ENCODE measurements at regions not wholly inside any gene's neighbourhood (a gene's known extent, or its start where the extent isn't known, plus 50 kb on each side); places are given as distances from the start of the nearest gene placed in this dataset.
A peak's percentile ranks its signal among the peaks of the same experiment; 100 is the strongest.

GRCh38 chr10:94085766-94086437, 92.2 kb downstream of the PLCE1 start:
- DNase-seq = peak in 1 of 56 donors; percentile 11

GRCh38 chr10:94088926-94089381, 95.2 kb downstream of the PLCE1 start:
- no peak for DNase-seq

GRCh38 chr10:94091649-94092048, 97.9 kb downstream of the PLCE1 start:
- no peak for DNase-seq

- no peak for DNase-seq
Observed at GRCh38 chr10:94092848-94093247, 99.1 kb downstream of the PLCE1 start.

GRCh38 chr10:94093286-94093905, 99.7 kb downstream of the PLCE1 start:
- no peak for DNase-seq

- no peak for DNase-seq
Observed at GRCh38 chr10:94094540-94094939, 100.8 kb downstream of the PLCE1 start.

GRCh38 chr10:94097656-94098055, 103.9 kb downstream of the PLCE1 start:
- DNase-seq = no peak

- no peak for DNase-seq
Observed at GRCh38 chr10:94098896-94099295, 105.2 kb downstream of the PLCE1 start.

GRCh38 chr10:94101894-94102293, 108.2 kb downstream of the PLCE1 start:
- no peak for DNase-seq

GRCh38 chr10:94102436-94102835, 108.7 kb downstream of the PLCE1 start:
- DNase-seq = no peak

GRCh38 chr10:94103192-94103591, 109.5 kb downstream of the PLCE1 start:
- no peak for DNase-seq

- DNase-seq = no peak
Observed at GRCh38 chr10:94103801-94104221, 110.1 kb downstream of the PLCE1 start.

- DNase-seq = no peak
Observed at GRCh38 chr10:94104316-94105000, 110.7 kb downstream of the PLCE1 start.

- no peak for DNase-seq
Observed at GRCh38 chr10:94105226-94105625, 111.5 kb downstream of the PLCE1 start.

GRCh38 chr10:94107191-94107590, 113.5 kb downstream of the PLCE1 start:
- no peak for DNase-seq

GRCh38 chr10:94108200-94108599, 114.5 kb downstream of the PLCE1 start:
- DNase-seq = no peak

- no peak for DNase-seq
Observed at GRCh38 chr10:94111367-94111766, 117.6 kb downstream of the PLCE1 start.

GRCh38 chr10:94112321-94112720, 118.6 kb downstream of the PLCE1 start:
- DNase-seq = no peak

- no peak for DNase-seq
Observed at GRCh38 chr10:94115725-94116124, 122.0 kb downstream of the PLCE1 start.

- no peak for DNase-seq
Observed at GRCh38 chr10:94116848-94117247, 123.1 kb downstream of the PLCE1 start.

GRCh38 chr10:94122211-94122610, 128.5 kb downstream of the PLCE1 start:
- DNase-seq = peak in 3 of 56 donors; percentile 6 to 13 (median 6)

GRCh38 chr10:94123258-94123995, 129.7 kb downstream of the PLCE1 start:
- DNase-seq = no peak
